Esophagus (tissue), 2 donors: ENCODE measurements at regions not wholly inside any gene's neighbourhood (a gene's known extent, or its start where the extent isn't known, plus 50 kb on each side); places are given as distances from the start of the nearest gene placed in this dataset.
"Not testable (repeated sequence)": the region's sequence is repeated elsewhere in the genome, so short reads cannot be mapped to it uniquely, and the experiment has no call there.

ENCODE experiments used
- H3K27ac ChIP-seq, 2 donors: one replicate each; pipeline ENCODE4 v1.5.1; 2013; ENCODE audit warnings: low read depth in 2 of 2, mild to moderate bottlenecking in 2 of 2, inconsistent platforms in 1 of 2, low read length in 1 of 2, moderate library complexity in 1 of 2
- H3K27me3 ChIP-seq, 2 donors: one replicate each; pipeline ENCODE4 v1.6.1; 2013; ENCODE audit warnings: low read length in 2 of 2, control low read depth in 1 of 2, mild to moderate bottlenecking in 1 of 2; ENCODE audit not compliant: insufficient read depth in 2 of 2, control insufficient read depth in 1 of 2
- H3K36me3 ChIP-seq, 2 donors: one replicate each; pipeline ENCODE4 v1.6.1; 2013; ENCODE audit warnings: low read length in 1 of 2; ENCODE audit not compliant: control insufficient read depth in 2 of 2, insufficient read depth in 2 of 2
- H3K4me1 ChIP-seq, 2 donors: one replicate each; pipeline ENCODE4 v1.6.1; 2013; ENCODE audit warnings: low read length in 1 of 2; ENCODE audit not compliant: control insufficient read depth in 2 of 2, insufficient read depth in 2 of 2
- H3K4me3 ChIP-seq, 2 donors: one replicate each; pipeline ENCODE4 v1.5.1; 2013; ENCODE audit warnings: low read length in 2 of 2, mild to moderate bottlenecking in 2 of 2, low read depth in 1 of 2, moderate library complexity in 1 of 2
- H3K9me3 ChIP-seq, 2 donors: one replicate each; pipeline ENCODE4 v1.6.1; 2013; ENCODE audit warnings: mild to moderate bottlenecking in 2 of 2, low read depth in 1 of 2, low read length in 1 of 2, moderate library complexity in 1 of 2; ENCODE audit not compliant: control insufficient read depth in 2 of 2, insufficient read depth in 1 of 2
- WGBS, 2 donors: extraction: QIAGEN DNeasy Blood & Tissue Kit; methylation state at CpG; one replicate each; pipeline ENCODE4 v1.1.7; 2013; 5-methylcytosine and 5-hydroxymethylcytosine counted together
- donor health status: healthy with polysubstance abuse.
- donor health status: Bipolar disorder and iron deficiency.

GRCh38 chr5:99169309-99169708 lies 240.5 kb upstream of the CHD1 start:
- Histone ChIP-seq H3K27ac (no peak overlapping the region), H3K36me3 (no peaks in the 10 kb centered on the region), H3K4me1 (no peaks in the 10 kb centered on the region), H3K9me3 (no peaks in the 10 kb centered on the region), H3K4me3 (no peak overlapping the region), H3K27me3 (no peaks in the 10 kb centered on the region)
- 56 to 61% methylated on average over 3 of the region's 3 CpGs for WGBS, 2 donors

GRCh38 chr5:99161538-99161937 lies 232.7 kb upstream of the CHD1 start:
- H3K27me3 ChIP-seq, H3K4me3 ChIP-seq, H3K4me1 ChIP-seq, H3K9me3 ChIP-seq, H3K27ac ChIP-seq, H3K36me3 ChIP-seq: not testable (repeated sequence)
- WGBS, 2 donors, result 91% methylated on average over 4 of the region's 4 CpGs

- H3K4me1 ChIP-seq, result no peaks in the 10 kb centered on the region
- H3K9me3 ChIP-seq, result no peaks in the 10 kb centered on the region
- WGBS, 2 donors, result 62 to 72% methylated on average over 1 of the region's 1 CpG
- H3K27ac ChIP-seq, result no peak overlapping the region
- H3K36me3 ChIP-seq, result no peaks in the 10 kb centered on the region
- H3K4me3 ChIP-seq, result no peak overlapping the region
- H3K27me3 ChIP-seq, result no peaks in the 10 kb centered on the region
These were observed 227.9 kb upstream of the CHD1 start for GRCh38 chr5:99156688-99157087.

GRCh38 chr5:99143283-99143795 lies 214.5 kb upstream of the CHD1 start:
- not testable (repeated sequence) for H3K9me3 ChIP-seq, H3K4me3 ChIP-seq, H3K27me3 ChIP-seq, H3K36me3 ChIP-seq, H3K27ac ChIP-seq, H3K4me1 ChIP-seq
- 45 to 52% methylated on average over 1 of the region's 1 CpG for WGBS, 2 donors

GRCh38 chr5:99141534-99142128 lies 212.8 kb upstream of the CHD1 start:
- Histone ChIP-seq H3K27me3 (no peaks in the 10 kb centered on the region), H3K9me3 (peaks cover 0 to 5% of the 10 kb centered on the region in 2 donors), H3K4me1 (no peaks in the 10 kb centered on the region), H3K36me3 (no peaks in the 10 kb centered on the region), H3K4me3 (no peak overlapping the region), H3K27ac (no peak overlapping the region)
- WGBS, 2 donors, result 72 to 76% methylated on average over 3 of the region's 3 CpGs

- no peaks in the 10 kb centered on the region for H3K36me3 ChIP-seq
- no peak overlapping the region for H3K27ac ChIP-seq
- H3K9me3 ChIP-seq, result peaks cover 0 to 3% of the 10 kb centered on the region in 2 donors
- H3K27me3 ChIP-seq, result no peaks in the 10 kb centered on the region
- no peak overlapping the region for H3K4me3 ChIP-seq
- WGBS, 2 donors, result 83 to 85% methylated on average over 10 of the region's 10 CpGs
- no peaks in the 10 kb centered on the region for H3K4me1 ChIP-seq
These were observed 210.1 kb upstream of the CHD1 start for GRCh38 chr5:99138911-99139310.

- no peaks in the 10 kb centered on the region for H3K4me1 ChIP-seq
- 80 to 85% methylated on average over 4 of the region's 4 CpGs for WGBS, 2 donors
- no peaks in the 10 kb centered on the region for H3K27me3 ChIP-seq
- H3K36me3 ChIP-seq, result no peaks in the 10 kb centered on the region
- peaks cover 0 to 3% of the 10 kb centered on the region in 2 donors for H3K9me3 ChIP-seq
- H3K27ac ChIP-seq, result no peak overlapping the region
- H3K4me3 ChIP-seq, result no peak overlapping the region
These were observed 205.1 kb upstream of the CHD1 start for GRCh38 chr5:99133921-99134320.

GRCh38 chr5:99129768-99130501 lies 201.1 kb upstream of the CHD1 start:
- Histone ChIP-seq H3K36me3 (no peaks in the 10 kb centered on the region), H3K27ac (no peak overlapping the region), H3K4me3 (no peak overlapping the region), H3K27me3 (no peaks in the 10 kb centered on the region), H3K9me3 (no peaks in the 10 kb centered on the region), H3K4me1 (no peaks in the 10 kb centered on the region)
- 59 to 63% methylated on average over 6 of the region's 6 CpGs for WGBS, 2 donors

GRCh38 chr5:99122976-99123375 lies 194.2 kb upstream of the CHD1 start:
- Histone ChIP-seq H3K4me1 (no peaks in the 10 kb centered on the region), H3K4me3 (no peak overlapping the region), H3K27me3 (no peaks in the 10 kb centered on the region), H3K36me3 (no peaks in the 10 kb centered on the region), H3K27ac (no peak overlapping the region), H3K9me3 (no peaks in the 10 kb centered on the region)

- Histone ChIP-seq H3K4me1 (no peaks in the 10 kb centered on the region), H3K4me3 (no peak overlapping the region), H3K36me3 (no peaks in the 10 kb centered on the region), H3K27me3 (no peaks in the 10 kb centered on the region), H3K9me3 (no peaks in the 10 kb centered on the region), H3K27ac (no peak overlapping the region)
- 85 to 88% methylated on average over 3 of the region's 3 CpGs for WGBS, 2 donors
These were observed 190.5 kb upstream of the CHD1 start for GRCh38 chr5:99119326-99119725.
